Keratinocyte (primary cell): ENCODE measurements at regions not wholly inside any gene's neighbourhood (a gene's known extent, or its start where the extent isn't known, plus 50 kb on each side); places are given as distances from the start of the nearest gene placed in this dataset.

Experiments used
- DNase-seq: peaks from one replicate; pipeline ENCODE4 v3.0.0-alpha.2; 2011; ENCODE audit warnings: low read depth, missing footprints, low spot score
- FAIRE-seq: peaks from 2 replicates; lab custom pipeline; 2011; peaks lifted over from hg19 to GRCh38; lab: Jason Lieb, UNC
- H2AFZ ChIP-seq: 2 replicates; pipeline ENCODE4 v1.6.0; 2012; ENCODE audit warnings: low read length, control low read depth, inconsistent platforms; ENCODE audit not compliant: control insufficient read depth
- H3K27ac ChIP-seq: 2 replicates; pipeline ENCODE4 v1.5.1; 2011; ENCODE audit warnings: low read length; ENCODE audit not compliant: control insufficient read depth, insufficient read depth
- H3K27me3 ChIP-seq: 3 replicates; pipeline ENCODE4 v1.6.0; 2011; ENCODE audit warnings: low read length; ENCODE audit not compliant: control insufficient read depth, insufficient read depth; ENCODE audit errors: extremely low read depth
- H3K36me3 ChIP-seq, 2 experiments: 2 replicates in 1 of 2; 3 replicates in 1 of 2; pipeline ENCODE4 v1.5.1; 2011; ENCODE audit warnings: low read length in 2 of 2, mild to moderate bottlenecking in 1 of 2; ENCODE audit not compliant: control insufficient read depth in 2 of 2, insufficient read depth in 2 of 2; ENCODE audit errors: extremely low read depth in 1 of 2
- H3K4me1 ChIP-seq: 3 replicates; pipeline ENCODE4 v1.5.1; 2011; ENCODE audit warnings: low read length; ENCODE audit not compliant: control insufficient read depth, insufficient read depth; ENCODE audit errors: extremely low read depth
- H3K4me2 ChIP-seq: 3 replicates; pipeline ENCODE4 v1.6.0; 2011; ENCODE audit warnings: low read depth, low read length; ENCODE audit not compliant: control insufficient read depth, insufficient read depth; ENCODE audit errors: extremely low read depth
- H3K4me3 ChIP-seq, 3 experiments: fragments of 200-600 bp in 1 of 3; sonication (generic) in 1 of 3; 2 replicates in 2 of 3; 3 replicates in 1 of 3; pipeline ENCODE4 v1.5.1; 2011 to 2016; ENCODE audit warnings: low read length in 3 of 3, mild to moderate bottlenecking in 3 of 3, control low read depth in 2 of 3, inconsistent platforms in 1 of 3, low read depth in 1 of 3, mixed read lengths in 1 of 3, mixed run types in 1 of 3, moderate library complexity in 1 of 3; ENCODE audit not compliant: control insufficient read depth in 2 of 3, insufficient read depth in 2 of 3; ENCODE audit errors: extremely low read depth in 1 of 3
- H3K79me2 ChIP-seq: 2 replicates; pipeline ENCODE4 v1.6.0; 2012; ENCODE audit warnings: low read length; ENCODE audit not compliant: control insufficient read depth, insufficient read depth
- H3K9ac ChIP-seq: 3 replicates; pipeline ENCODE4 v1.6.0; 2011; ENCODE audit warnings: low read length; ENCODE audit not compliant: control insufficient read depth, insufficient read depth; ENCODE audit errors: extremely low read depth
- H3K9me1 ChIP-seq: 3 replicates; pipeline ENCODE4 v1.6.0; 2011; ENCODE audit warnings: low read length; ENCODE audit not compliant: control insufficient read depth, insufficient read depth; ENCODE audit errors: extremely low read depth
- H3K9me3 ChIP-seq: 2 replicates; pipeline ENCODE4 v1.5.1; 2012; ENCODE audit warnings: low read depth, low read length; ENCODE audit not compliant: control insufficient read depth
- H4K20me1 ChIP-seq: 3 replicates; pipeline ENCODE4 v1.6.0; 2011; ENCODE audit warnings: low read length; ENCODE audit not compliant: control insufficient read depth, insufficient read depth; ENCODE audit errors: extremely low read depth
- CTCF ChIP-seq, 3 experiments: IDR thresholded peaks in 1 of 3; conservative IDR thresholded peaks in 1 of 3; optimal IDR thresholded peaks in 1 of 3; 2 replicates in 2 of 3; 3 replicates in 1 of 3; pipeline versions ENCODE3 to v1.5.1; 2011; ENCODE audit warnings: low read length in 3 of 3, mild to moderate bottlenecking in 3 of 3, moderate library complexity in 2 of 3, control low read depth in 1 of 3, inconsistent platforms in 1 of 3; ENCODE audit not compliant: insufficient read depth in 2 of 3; ENCODE audit errors: extremely low read depth in 1 of 3
- EZH2 ChIP-seq: IDR thresholded peaks from one replicate; pipeline ENCODE4 v1.6.1; 2012; ENCODE audit warnings: inconsistent platforms, mild to moderate bottlenecking, low read length, moderate library complexity
- dilution Hi-C: fragments of 300-500 bp; cut with MboI; formaldehyde crosslinking; loops from one replicate; pipeline ENCODE4 v1.7.0; 2020; ENCODE audit warnings: low sequenced_read_pairs; ENCODE audit not compliant: extremely low pct_ligation_motif_present

DNA sequence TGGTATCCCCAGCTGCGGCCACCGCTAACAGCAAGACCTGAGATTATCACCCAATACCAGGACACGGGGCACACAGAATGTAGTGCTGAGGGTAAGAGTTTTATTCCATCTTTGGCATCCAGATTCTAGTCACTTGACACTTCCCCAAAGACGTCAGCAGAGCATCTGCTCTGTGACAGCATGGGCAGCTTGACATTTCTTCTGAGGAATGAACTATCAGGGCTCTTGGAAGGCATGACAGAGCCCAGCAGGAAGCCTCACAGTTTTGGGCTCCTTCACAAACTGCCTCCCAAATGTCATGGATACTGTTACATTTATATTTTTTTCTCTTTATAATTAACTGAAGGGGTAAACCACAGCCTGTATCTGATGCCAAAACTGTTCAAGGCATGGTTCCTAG is 1010.7 kb downstream of the TDRD15 start:
- no peaks in the 10 kb centered on the region for H3K4me1 ChIP-seq
- DNase-seq (no peak), FAIRE-seq (no peak)
- no peaks in the 10 kb centered on the region for H3K79me2 ChIP-seq
- dilution Hi-C loops, result no loop called here
- no peaks in the 10 kb centered on the region for H3K9me1 ChIP-seq
- no peaks in the 10 kb centered on the region for H4K20me1 ChIP-seq
- no peak overlapping the region for H3K4me2 ChIP-seq
- no peaks in the 10 kb centered on the region for H3K27me3 ChIP-seq
- no peak overlapping the region for H3K27ac ChIP-seq
- H2AFZ ChIP-seq, result no peak overlapping the region
- no peaks in the 10 kb centered on the region for H3K9me3 ChIP-seq
- no peaks in the 10 kb centered on the region for H3K36me3 ChIP-seq
- no peak overlapping the region for H3K4me3 ChIP-seq
- H3K9ac ChIP-seq, result no peak overlapping the region
- no peak for TF ChIP-seq EZH2
- TF ChIP-seq CTCF (optimal IDR thresholded peaks at IDR 0.05 in 1 of 3, IDR thresholded peaks at IDR 0.05 in 1 of 3, conservative IDR thresholded peaks at IDR 0.05 in 1 of 3; ENCODE audit: extremely low read depth in 1 of 3, insufficient read depth in 2 of 3, low read length in 3 of 3), result no peak

DNA sequence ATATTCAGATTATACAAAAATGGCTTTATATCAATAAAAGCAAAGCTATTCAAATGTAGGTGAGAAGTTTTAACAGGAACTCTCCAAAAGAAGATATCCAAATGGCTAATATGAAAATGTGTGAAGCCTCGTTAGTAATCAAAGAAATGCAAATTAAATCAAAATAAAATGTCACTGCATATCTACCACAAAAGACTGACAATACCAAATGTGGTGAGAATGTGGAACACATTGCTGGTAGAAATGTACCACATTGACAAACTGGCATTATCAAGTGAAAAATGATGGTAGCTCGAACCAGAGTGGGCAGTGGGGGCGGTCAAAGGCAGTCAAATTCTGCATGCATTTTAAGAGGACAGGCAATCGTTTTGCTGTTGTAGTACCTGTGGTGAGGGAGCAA is 1012.7 kb downstream of the TDRD15 start:
- Histone ChIP-seq H3K4me3 (no peak overlapping the region), H3K4me1 (no peaks in the 10 kb centered on the region), H3K27me3 (no peaks in the 10 kb centered on the region), H3K27ac (no peak overlapping the region), H3K36me3 (no peaks in the 10 kb centered on the region), H3K9ac (no peak overlapping the region), H4K20me1 (no peaks in the 10 kb centered on the region), H3K79me2 (no peaks in the 10 kb centered on the region), H2AFZ (no peak overlapping the region), H3K9me3 (no peaks in the 10 kb centered on the region), H3K9me1 (no peaks in the 10 kb centered on the region), H3K4me2 (no peak overlapping the region)
- DNase-seq (no peak), FAIRE-seq (no peak)
- dilution Hi-C loops, result no loop called here
- TF ChIP-seq CTCF (optimal IDR thresholded peaks at IDR 0.05 in 1 of 3, IDR thresholded peaks at IDR 0.05 in 1 of 3, conservative IDR thresholded peaks at IDR 0.05 in 1 of 3; ENCODE audit: extremely low read depth in 1 of 3, insufficient read depth in 2 of 3, low read length in 3 of 3) (no peak), EZH2 (no peak)
